B cell (primary cell): ENCODE measurements at regions not wholly inside any gene's neighbourhood (a gene's known extent, or its start where the extent isn't known, plus 50 kb on each side); places are given as distances from the start of the nearest gene placed in this dataset.

Source experiments
- ATAC-seq: fragments of 200-7000 bp; cut with Tn5 transposase; one replicate; pipeline ENCODE4 v1.10.0; 2021; ENCODE audit warnings: low read depth, mild to moderate bottlenecking, moderate number of reproducible peaks, moderate library complexity
- CTCF ChIA-PET: fragments of 350-600 bp; sonication (Branson Sonifier 250); formaldehyde crosslinking; loops from one replicate; lab custom pipeline; 2021; ENCODE audit warnings: antibody characterized with exemption, inconsistent platforms; lab: Charles Lee
- POLR2A ChIA-PET: fragments of 350-600 bp; sonication (Branson Sonifier 250); formaldehyde crosslinking; loops from one replicate; lab custom pipeline; 2021; ENCODE audit warnings: antibody characterized with exemption; lab: Charles Lee
- DNase-seq: peaks from one replicate; pipeline ENCODE4 v3.0.0; 2013
- H2AFZ ChIP-seq: 2 replicates; pipeline ENCODE4 v1.6.1; 2012; ENCODE audit warnings: mild to moderate bottlenecking, low read depth, low read length; ENCODE audit not compliant: insufficient read depth, poor library complexity, severe bottlenecking
- H3K27ac ChIP-seq, 2 donors: 1 replicate in 1 of 2; 2 replicates in 1 of 2; pipeline ENCODE4 v1.5.1; 2012 to 2013; ENCODE audit warnings: low read length in 2 of 2, mild to moderate bottlenecking in 2 of 2, moderate library complexity in 1 of 2
- H3K27me3 ChIP-seq, 4 experiments: fragments of 200-600 bp in 1 of 4; sonication (generic) in 1 of 4; replicated peaks in 1 of 4; 1 replicate in 2 of 4; 2 replicates in 2 of 4; pipeline versions ENCODE4 v1.6.1 to v1.7.0; 2013 to 2016; ENCODE audit warnings: low read length in 3 of 4, mild to moderate bottlenecking in 2 of 4, mixed read lengths in 1 of 4, moderate library complexity in 1 of 4; ENCODE audit not compliant: insufficient read depth in 4 of 4, control insufficient read depth in 3 of 4; ENCODE audit errors: control extremely low read depth in 1 of 4
- H3K36me3 ChIP-seq, 2 experiments: replicated peaks in 1 of 2; 1 replicate in 1 of 2; 2 replicates in 1 of 2; pipeline versions ENCODE4 v1.6.1 to v1.7.1; 2013; ENCODE audit warnings: low read length in 1 of 2; ENCODE audit not compliant: insufficient read depth in 2 of 2, control insufficient read depth in 1 of 2; ENCODE audit errors: control extremely low read depth in 1 of 2, extremely low read depth in 1 of 2
- H3K4me1 ChIP-seq, 2 donors: fragments of 200-600 bp in 1 of 2; sonication (generic) in 1 of 2; 1 replicate in 1 of 2; 2 replicates in 1 of 2; pipeline versions ENCODE4 v1.5.1 to v1.6.1; 2013 to 2017; ENCODE audit warnings: low read length in 2 of 2; ENCODE audit not compliant: control insufficient read depth in 2 of 2, insufficient read depth in 2 of 2
- H3K4me2 ChIP-seq: replicated peaks from 2 replicates; pipeline ENCODE3; 2012; ENCODE audit warnings: mild to moderate bottlenecking, low read depth, low read length; ENCODE audit not compliant: poor library complexity, severe bottlenecking
- H3K4me3 ChIP-seq, 5 experiments: fragments of 200-600 bp in 1 of 5; sonication (generic) in 1 of 5; 1 replicate in 3 of 5; 2 replicates in 2 of 5; pipeline versions ENCODE4 v1.5.1 to v1.7.0; 2011 to 2016; ENCODE audit warnings: low read length in 4 of 5, mild to moderate bottlenecking in 4 of 5, low read depth in 2 of 5, control low read depth in 1 of 5, moderate library complexity in 1 of 5; ENCODE audit not compliant: insufficient read depth in 1 of 5; ENCODE audit errors: control extremely low read depth in 1 of 5, extremely low read depth in 1 of 5
- H3K79me2 ChIP-seq: fragments of 200-600 bp; sonication (generic); one replicate; pipeline ENCODE4 v1.6.0; 2016; ENCODE audit warnings: low read length; ENCODE audit not compliant: control insufficient read depth, insufficient read depth
- H3K9ac ChIP-seq: fragments of 200-600 bp; sonication (generic); 2 replicates; pipeline ENCODE4 v1.6.1; 2017; ENCODE audit warnings: mild to moderate bottlenecking, low read length, moderate library complexity
- H3K9me3 ChIP-seq, 3 donors: one replicate each; pipeline versions ENCODE4 v1.6.1 to v1.7.1; 2013; ENCODE audit warnings: low read length in 2 of 3; ENCODE audit not compliant: control insufficient read depth in 2 of 3, insufficient read depth in 1 of 3; ENCODE audit errors: control extremely low read depth in 1 of 3
- H4K20me1 ChIP-seq: 2 replicates; pipeline ENCODE4 v1.6.0; 2012; ENCODE audit warnings: mild to moderate bottlenecking, low read length; ENCODE audit not compliant: insufficient read depth, control insufficient read depth, poor library complexity, severe bottlenecking
- H3K27ac Mint-ChIP-seq: one replicate; pipeline ENCODE4 v1.8.0; 2021; ENCODE audit warnings: mixed read lengths
- H3K27me3 Mint-ChIP-seq: one replicate; pipeline ENCODE4 v1.8.0; 2021; ENCODE audit warnings: mixed read lengths
- H3K4me1 Mint-ChIP-seq: one replicate; pipeline ENCODE4 v1.8.0; 2021; ENCODE audit warnings: mixed read lengths
- H3K4me3 Mint-ChIP-seq: one replicate; pipeline ENCODE4 v1.8.0; 2021; ENCODE audit warnings: mixed read lengths
- H3K9me3 Mint-ChIP-seq: one replicate; pipeline ENCODE4 v1.8.0; 2022; ENCODE audit warnings: mixed read lengths; ENCODE audit not compliant: insufficient read depth
- CTCF ChIP-seq: fragments of 200-600 bp; IDR thresholded peaks from one replicate; pipeline ENCODE4 v1.8.0; 2022; ENCODE audit warnings: antibody characterized with exemption, mild to moderate bottlenecking
- EZH2 ChIP-seq: IDR thresholded peaks from 2 replicates; pipeline ENCODE4 v1.6.1; 2012; ENCODE audit warnings: borderline replicate concordance, low read depth, mild to moderate bottlenecking, moderate library complexity, low read length; ENCODE audit not compliant: insufficient read depth, poor library complexity, severe bottlenecking
- WGBS: methylation state at CpG from one replicate; pipeline ENCODE4 v1.1.5; 2013; ENCODE audit warnings: missing lambda C conversion rate; ENCODE audit not compliant: insufficient coverage; 5-methylcytosine and 5-hydroxymethylcytosine counted together
- intact Hi-C: fragments of 100-400 bp; cut with micrococcal nuclease; formaldehyde crosslinking; loops from one replicate; pipeline ENCODE4 v1.10.0; 2022

GRCh38 chr15:87711026-87711425, 545.5 kb downstream of the NTRK3 start:
- Histone ChIP-seq H3K9me3 (no peaks in the 10 kb centered on the region), H3K79me2 (no peaks in the 10 kb centered on the region), H3K4me2 (no peak overlapping the region), H3K36me3 (no peaks in the 10 kb centered on the region), H3K27ac (no peak overlapping the region), H3K4me1 (no peaks in the 10 kb centered on the region), H4K20me1 (no peaks in the 10 kb centered on the region), H3K9ac (no peak overlapping the region), H3K27me3 (no peaks in the 10 kb centered on the region), H2AFZ (no peak overlapping the region), H3K4me3 (no peak overlapping the region)
- no peaks in the 10 kb centered on the region for H3K27me3 Mint-ChIP-seq
- no peak overlapping the region for H3K4me3 Mint-ChIP-seq
- no peak overlapping the region for H3K27ac Mint-ChIP-seq
- DNase-seq = no peak
- CTCF ChIA-PET = no interaction called here
- no peak for ATAC-seq
- H3K4me1 Mint-ChIP-seq = no peaks in the 10 kb centered on the region
- peaks cover 2% of the 10 kb centered on the region for H3K9me3 Mint-ChIP-seq
- intact Hi-C loops = no loop called here
- TF ChIP-seq CTCF (no peak), EZH2 (no peak)
- POLR2A ChIA-PET = no interaction called here
- WGBS = 51% methylated on average over 2 of the region's 6 CpGs

GRCh38 chr15:87710406-87710805, 546.1 kb downstream of the NTRK3 start:
- ChIA-PET POLR2A (no interaction called here), CTCF (no interaction called here)
- Histone ChIP-seq H3K4me1 (no peaks in the 10 kb centered on the region), H3K27me3 (no peaks in the 10 kb centered on the region), H3K79me2 (no peaks in the 10 kb centered on the region), H3K9ac (no peak overlapping the region), H3K4me3 (no peak overlapping the region), H3K9me3 (no peaks in the 10 kb centered on the region), H2AFZ (no peak overlapping the region), H3K27ac (no peak overlapping the region), H3K4me2 (no peak overlapping the region), H3K36me3 (no peaks in the 10 kb centered on the region), H4K20me1 (no peaks in the 10 kb centered on the region)
- DNase-seq (no peak), ATAC-seq (no peak)
- Mint-ChIP-seq H3K4me3 (no peak overlapping the region), H3K4me1 (no peaks in the 10 kb centered on the region), H3K27me3 (no peaks in the 10 kb centered on the region), H3K9me3 (peaks cover 2% of the 10 kb centered on the region), H3K27ac (no peak overlapping the region)
- intact Hi-C loops = no loop called here
- WGBS = 97% methylated on average over 7 of the region's 7 CpGs
- TF ChIP-seq CTCF (no peak), EZH2 (no peak)
